RPMI8226 (cell line): ENCODE measurements at regions not wholly inside any gene's neighbourhood (a gene's known extent, or its start where the extent isn't known, plus 50 kb on each side); places are given as distances from the start of the nearest gene placed in this dataset.
"Not testable (repeated sequence)": the region's sequence is repeated elsewhere in the genome, so short reads cannot be mapped to it uniquely, and the experiment has no call there.

Experiments used
- DNase-seq: peaks from one replicate; pipeline ENCODE4 v3.0.0-alpha.2; 2015

- DNase-seq, result no peak
These were observed 132.3 kb upstream of the TFPI start for GRCh38 chr2:187686416-187687024.

- no peak for DNase-seq
These were observed 133.3 kb upstream of the TFPI start for GRCh38 chr2:187687585-187687984.

GRCh38 chr2:187689372-187689771 lies 135.1 kb upstream of the TFPI start:
- DNase-seq, result no peak

- no peak for DNase-seq
These were observed 139.7 kb upstream of the TFPI start for GRCh38 chr2:187693923-187694322.

GRCh38 chr2:187696644-187697043 lies 142.4 kb upstream of the TFPI start:
- DNase-seq, result not testable (repeated sequence)

- no peak for DNase-seq
These were observed 144.3 kb upstream of the TFPI start for GRCh38 chr2:187698374-187699110.

GRCh38 chr2:187702157-187702556 lies 147.9 kb upstream of the TFPI start:
- DNase-seq, result no peak

GRCh38 chr2:187708272-187708671 lies 154.0 kb upstream of the TFPI start:
- no peak for DNase-seq

- DNase-seq, result no peak
These were observed 154.8 kb upstream of the TFPI start for GRCh38 chr2:187709065-187709464.

GRCh38 chr2:187710791-187711521 lies 156.7 kb upstream of the TFPI start:
- no peak for DNase-seq

- DNase-seq, result no peak
These were observed 161.4 kb upstream of the TFPI start for GRCh38 chr2:187715590-187715989.

- no peak for DNase-seq
These were observed 162.1 kb upstream of the TFPI start for GRCh38 chr2:187716301-187716700.

- DNase-seq, result no peak
These were observed 163.9 kb upstream of the TFPI start for GRCh38 chr2:187718092-187718491.

GRCh38 chr2:187719510-187719909 lies 165.3 kb upstream of the TFPI start:
- DNase-seq, result no peak

- no peak for DNase-seq
These were observed 194.7 kb upstream of the TFPI start for GRCh38 chr2:187748958-187749357.

- no peak for DNase-seq
These were observed 195.7 kb upstream of the TFPI start for GRCh38 chr2:187749804-187750431.

GRCh38 chr2:187768995-187769394 lies 214.8 kb upstream of the TFPI start:
- DNase-seq, result no peak

- DNase-seq, result no peak
These were observed 215.2 kb upstream of the TFPI start for GRCh38 chr2:187769437-187769836.

- DNase-seq, result no peak
These were observed 220.4 kb upstream of the TFPI start for GRCh38 chr2:187774551-187775071.

GRCh38 chr2:187775196-187775595 lies 221.0 kb upstream of the TFPI start:
- DNase-seq, result no peak

GRCh38 chr2:187775651-187776050 lies 221.4 kb upstream of the TFPI start:
- no peak for DNase-seq

GRCh38 chr2:187782301-187782700 lies 228.1 kb upstream of the TFPI start:
- DNase-seq, result no peak

GRCh38 chr2:187783446-187783845 lies 229.2 kb upstream of the TFPI start:
- DNase-seq, result no peak
